ENCODE measurements at regions not wholly inside any gene's neighbourhood (a gene's known extent, or its start where the extent isn't known, plus 50 kb on each side); places are given as distances from the start of the nearest gene placed in this dataset.

GRCh38 chr6:105784179-105784578, 302.0 kb upstream of the PRDM1 start:
- ATAC-seq (ENCODE audit: low FRiP score) (no peak), DNase-seq (ENCODE audit: low spot score) (no peak)
- TF ChIP-seq CTCF (IDR thresholded peaks at IDR 0.05): no peak

GRCh38 chr6:105783333-105783935, 302.7 kb upstream of the PRDM1 start:
- no peak for ATAC-seq (ENCODE audit: low FRiP score)
- no peak for DNase-seq (ENCODE audit: low spot score)
- TF ChIP-seq CTCF (IDR thresholded peaks at IDR 0.05): no peak

GRCh38 chr6:105781915-105782314, 304.2 kb upstream of the PRDM1 start:
- ATAC-seq (ENCODE audit: low FRiP score) (no peak), DNase-seq (ENCODE audit: low spot score) (no peak)
- no peak for TF ChIP-seq CTCF (IDR thresholded peaks at IDR 0.05)

- ATAC-seq (ENCODE audit: low FRiP score) (no peak), DNase-seq (ENCODE audit: low spot score) (no peak)
- TF ChIP-seq CTCF (IDR thresholded peaks at IDR 0.05): no peak
Observed at GRCh38 chr6:105781248-105781647, 304.9 kb upstream of the PRDM1 start.

GRCh38 chr6:105780146-105780860, 305.8 kb upstream of the PRDM1 start:
- no peak for TF ChIP-seq CTCF (IDR thresholded peaks at IDR 0.05)
- no peak for DNase-seq (ENCODE audit: low spot score)
- no peak for ATAC-seq (ENCODE audit: low FRiP score)

GRCh38 chr6:105779110-105779509, 307.0 kb upstream of the PRDM1 start:
- DNase-seq (ENCODE audit: low spot score): no peak
- TF ChIP-seq CTCF (IDR thresholded peaks at IDR 0.05): no peak
- no peak for ATAC-seq (ENCODE audit: low FRiP score)

- no peak for DNase-seq (ENCODE audit: low spot score)
- no peak for TF ChIP-seq CTCF (IDR thresholded peaks at IDR 0.05)
- ATAC-seq (ENCODE audit: low FRiP score): no peak
Observed at GRCh38 chr6:105775095-105775494, 311.0 kb upstream of the PRDM1 start.

All from omental fat pad (tissue), 3 donors.